Heart left ventricle (tissue), 16 donors: ENCODE measurements at regions not wholly inside any gene's neighbourhood (a gene's known extent, or its start where the extent isn't known, plus 50 kb on each side); places are given as distances from the start of the nearest gene placed in this dataset.

Experiments used
- ATAC-seq, 4 donors: fragments of 200-7000 bp; cut with Tn5 transposase; one replicate each; pipeline ENCODE4 v1.9.1; 2020 to 2022; ENCODE audit warnings: moderate library complexity in 4 of 4, mild to moderate bottlenecking in 3 of 4, moderate number of reproducible peaks in 1 of 4
- DNase-seq, 5 donors: peaks; one replicate each; pipeline ENCODE4 v3.0.0-alpha.2; 2020
- H3K27ac ChIP-seq, 12 donors: fragments of 200-600 bp; sonication (generic) in 4 of 12; one replicate each; pipeline versions ENCODE4 v1.5.0 to v1.8.0; 2016 to 2022; ENCODE audit warnings: mild to moderate bottlenecking in 2 of 12
- H3K27me3 ChIP-seq, 9 donors: fragments of 200-600 bp; sonication (generic) in 2 of 9; one replicate each; pipeline versions ENCODE4 v1.5.1 to v1.8.0; 2016 to 2022; ENCODE audit warnings: mild to moderate bottlenecking in 3 of 9
- H3K36me3 ChIP-seq, 9 donors: fragments of 200-600 bp; sonication (generic) in 2 of 9; one replicate each; pipeline versions ENCODE4 v1.5.0 to v1.8.0; 2018 to 2022; ENCODE audit warnings: mild to moderate bottlenecking in 2 of 9
- H3K4me1 ChIP-seq, 12 donors: fragments of 200-600 bp; sonication (generic) in 4 of 12; one replicate each; pipeline versions ENCODE4 v1.5.0 to v1.8.0; 2016 to 2022; ENCODE audit warnings: mild to moderate bottlenecking in 3 of 12
- H3K4me3 ChIP-seq, 12 donors: fragments of 200-600 bp; sonication (generic) in 4 of 12; one replicate each; pipeline versions ENCODE4 v1.5.0 to v1.8.0; 2017 to 2022; ENCODE audit warnings: mild to moderate bottlenecking in 9 of 12, moderate library complexity in 4 of 12
- H3K9me3 ChIP-seq, 12 donors: fragments of 200-600 bp; sonication (generic) in 4 of 12; one replicate each; pipeline versions ENCODE4 v1.5.0 to v1.8.0; 2016 to 2022; ENCODE audit warnings: mild to moderate bottlenecking in 1 of 12
- CTCF ChIP-seq, 12 donors: fragments of 200-600 bp; sonication (generic) in 4 of 12; IDR thresholded peaks; one replicate each; pipeline versions ENCODE4 v1.5.0 to v1.8.0; 2018 to 2022; ENCODE audit warnings: antibody characterized with exemption in 12 of 12, mild to moderate bottlenecking in 5 of 12
- POLR2A ChIP-seq, 2 donors: fragments of 450-650 bp; IDR thresholded peaks; one replicate each; pipeline ENCODE4 v1.6.1; 2017; ENCODE audit warnings: antibody characterized with exemption in 2 of 2, mild to moderate bottlenecking in 2 of 2, moderate library complexity in 2 of 2
- WGBS, 4 donors: extraction: QIAGEN DNeasy Blood & Tissue Kit in 2 of 4; methylation state at CpG; one replicate each; pipeline versions ENCODE4 v1.1.5 to v1.1.7; 2013 to 2018; 5-methylcytosine and 5-hydroxymethylcytosine counted together
- intact Hi-C, 10 donors: fragments of 100-400 bp; cut with DNase I; formaldehyde crosslinking; loops; one replicate each; pipeline versions ENCODE4 v1.11.1 to v1.14.2; 2022
- donor health status: ischemic (EF 13 %, LVEDD 7.1; RV severe dilation, severe dysfunction).
- donor health status: healthy with polysubstance abuse.
- donor health status: DM: no; HTN: yes; CAD: no.
- donor health status: DM: no; HTN: no; CAD: no.
- donor health status: ischemic (EF 25% LVEDD 6.9; RV normal size, moderate dysfunction).
- donor health status: ischemic (EF 25% LVEDD 5.7; RV mildly dilated, moderate dysfunction).
- donor health status: healthy.
- donor health status: DM: yes; HTN: yes; CAD: no.
- donor health status: ischemic (EF 35%, LVEDD 5.7; RV mildly dilated, moderate dysfunction).
- donor health status: nonischemic (EF 11% LVEDD 7.7; RV severe dilation, severe dysfunction).
- donor health status: DM: yes; HTN: yes; CAD: no.
- donor health status: PGD.
- donor health status: ischemic (EF 29% LVEDD 5.4; RV normal size, mild dysfunction).
- donor health status: nonischemic (EF 23%, LVEDD 6.1; RV moderate dilation, normal function).

GRCh38 chr1:115213130-115213529, 123.8 kb upstream of the TSPAN2 start:
- peaks cover 0 to 35% (median 11%) of the 10 kb centered on the region in 12 donors for H3K4me1 ChIP-seq
- no peak for ATAC-seq
- no peak for DNase-seq
- no peak overlapping the region for H3K4me3 ChIP-seq
- no peaks in the 10 kb centered on the region for H3K27me3 ChIP-seq
- H3K36me3 ChIP-seq = no peaks in the 10 kb centered on the region
- H3K9me3 ChIP-seq = no peaks in the 10 kb centered on the region
- WGBS, 4 donors = 79 to 89% (median 84%) methylated on average over 3 of the region's 3 CpGs
- no peak overlapping the region for H3K27ac ChIP-seq
- TF ChIP-seq CTCF (IDR thresholded peaks at IDR 0.05) = no peak
- no peak for TF ChIP-seq POLR2A (IDR thresholded peaks at IDR 0.05)
- intact Hi-C loops = no loop called here

GRCh38 chr1:115211071-115211745, 121.9 kb upstream of the TSPAN2 start:
- Histone ChIP-seq H3K27ac (peak overlapping the region in 8 of 12 donors; percentile 11 to 57 (median 26)), H3K4me1 (peaks cover 0 to 16% (median 4%) of the 10 kb centered on the region in 12 donors), H3K27me3 (no peaks in the 10 kb centered on the region), H3K36me3 (no peaks in the 10 kb centered on the region), H3K9me3 (no peaks in the 10 kb centered on the region), H3K4me3 (no peak overlapping the region)
- 54 to 80% (median 71%) methylated on average over 3 of the region's 3 CpGs for WGBS, 4 donors
- intact Hi-C loops = loop anchor here in 1 of 10 donors (2.0 kb wide), 1 partner anchor 56 kb away; no protein-coding TSS in a partner anchor
- DNase-seq = peak in 3 of 5 donors; percentile 20 to 42 (median 37)
- TF ChIP-seq POLR2A (IDR thresholded peaks at IDR 0.05) = no peak
- TF ChIP-seq CTCF (IDR thresholded peaks at IDR 0.05) = no peak
- ATAC-seq = peak in 3 of 4 donors; percentile 39 to 78 (median 57)

GRCh38 chr1:115210302-115210711, 121.0 kb upstream of the TSPAN2 start:
- Histone ChIP-seq H3K36me3 (no peaks in the 10 kb centered on the region), H3K4me3 (no peak overlapping the region), H3K27ac (peak overlapping the region in 8 of 12 donors; percentile 11 to 57 (median 19)), H3K27me3 (no peaks in the 10 kb centered on the region), H3K4me1 (peaks cover 0 to 11% (median 2%) of the 10 kb centered on the region in 12 donors), H3K9me3 (no peaks in the 10 kb centered on the region)
- intact Hi-C loops = loop anchor here in 1 of 10 donors (2.0 kb wide), 1 partner anchor 56 kb away; no protein-coding TSS in a partner anchor
- 88 to 94% (median 89%) methylated on average over 4 of the region's 4 CpGs for WGBS, 4 donors
- DNase-seq = no peak
- no peak for ATAC-seq
- no peak for TF ChIP-seq CTCF (IDR thresholded peaks at IDR 0.05)
- TF ChIP-seq POLR2A (IDR thresholded peaks at IDR 0.05) = no peak

GRCh38 chr1:115204513-115204912, 115.2 kb upstream of the TSPAN2 start:
- 45 to 61% (median 52%) methylated on average over 1 of the region's 1 CpG for WGBS, 4 donors

More at GRCh38 chr1:115204513-115204912, 115.2 kb upstream of the TSPAN2 start:
- H3K27ac ChIP-seq = peak overlapping the region in 7 of 12 donors; percentile 16 to 63 (median 47)
- intact Hi-C loops = no loop called here
- TF ChIP-seq POLR2A (IDR thresholded peaks at IDR 0.05) (no peak), CTCF (IDR thresholded peaks at IDR 0.05) (no peak)
- no peaks in the 10 kb centered on the region for H3K27me3 ChIP-seq
- H3K4me1 ChIP-seq = peaks cover 0 to 13% (median under 1%) of the 10 kb centered on the region in 12 donors
- ATAC-seq = no peak
- no peak overlapping the region for H3K4me3 ChIP-seq
- no peak for DNase-seq
- no peaks in the 10 kb centered on the region for H3K36me3 ChIP-seq
- peaks cover 0 to 24% (median 0%) of the 10 kb centered on the region in 12 donors for H3K9me3 ChIP-seq
